GM21825 (cell line): ENCODE measurements at regions not wholly inside any gene's neighbourhood (a gene's known extent, or its start where the extent isn't known, plus 50 kb on each side); places are given as distances from the start of the nearest gene placed in this dataset.
"Not testable (repeated sequence)": the region's sequence is repeated elsewhere in the genome, so short reads cannot be mapped to it uniquely, and the experiment has no call there.

Experiments
- ATAC-seq: cut with Tn5 transposase; IDR thresholded peaks from one replicate; pipeline ENCODE4 v1.9.1; 2021; ENCODE audit warnings: mild to moderate bottlenecking, moderate library complexity; ENCODE audit not compliant: unreplicated experiment

DNA sequence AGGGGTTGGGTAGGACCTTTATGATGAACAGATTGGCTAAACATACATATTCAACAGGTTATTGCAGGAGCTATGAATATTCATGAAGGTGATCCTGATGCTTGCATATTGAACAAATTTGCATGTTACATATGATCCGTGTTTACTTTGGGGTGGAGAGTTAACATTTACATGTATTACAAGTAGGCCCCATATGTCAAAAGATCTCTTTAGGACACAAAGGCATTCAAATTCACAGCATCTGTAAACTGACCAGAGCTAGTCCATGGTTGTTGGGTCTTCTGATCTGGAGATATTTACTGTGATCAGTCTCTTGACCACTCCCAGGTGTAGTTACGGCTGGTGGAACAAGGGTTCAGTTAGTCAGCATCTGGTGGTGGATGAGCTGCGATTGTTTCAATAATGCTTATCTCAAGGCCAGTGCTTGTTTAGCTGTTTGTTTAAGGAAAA lies 80.4 kb downstream of the PMAIP1 start:
- no peak for ATAC-seq

DNA sequence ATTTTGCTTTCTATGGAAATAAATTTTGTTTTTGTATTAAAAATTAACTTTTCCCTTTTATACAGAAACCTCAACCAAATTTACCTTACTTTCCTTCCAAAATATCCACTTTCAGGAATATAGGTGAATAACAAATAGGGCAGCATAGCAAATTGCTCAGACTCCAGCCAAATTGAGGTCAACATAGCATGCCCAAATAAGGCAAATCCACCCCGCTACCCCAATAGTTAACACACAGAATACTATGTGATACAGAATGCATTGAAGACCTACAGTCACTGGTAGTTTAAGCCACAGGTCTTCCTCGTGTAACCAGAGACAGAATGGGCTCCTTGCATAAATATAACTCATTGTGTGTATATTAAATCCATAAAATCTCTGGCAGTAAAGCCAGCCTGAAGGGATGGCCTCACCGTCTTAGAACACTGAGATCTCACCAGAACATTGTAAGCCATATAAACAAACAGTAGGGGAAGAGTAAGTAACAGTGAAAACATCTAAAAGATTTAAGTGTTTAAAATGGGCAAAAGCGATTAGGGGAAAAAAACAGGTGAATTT lies 72.2 kb downstream of the PMAIP1 start:
- ATAC-seq, result no peak

DNA sequence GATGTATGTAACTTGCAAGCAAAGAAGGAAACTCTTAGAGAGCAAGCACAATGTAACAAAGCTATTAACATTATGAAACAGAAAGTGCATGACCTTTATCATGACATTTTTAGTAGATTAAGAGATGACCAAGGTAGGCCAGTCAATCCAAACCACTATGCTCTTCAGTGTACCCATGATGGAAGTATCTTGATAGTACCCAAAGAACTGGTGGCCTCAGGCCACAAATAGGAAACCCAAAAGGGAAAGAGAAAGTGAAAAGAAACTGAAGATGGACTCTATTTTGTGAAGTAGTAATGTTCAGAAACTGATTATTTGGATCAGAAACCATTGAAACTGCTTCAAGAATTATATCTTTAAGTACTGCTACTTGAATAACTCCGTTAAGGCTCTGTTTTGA lies 71.3 kb downstream of the PMAIP1 start:
- ATAC-seq, result peak; percentile 50

DNA sequence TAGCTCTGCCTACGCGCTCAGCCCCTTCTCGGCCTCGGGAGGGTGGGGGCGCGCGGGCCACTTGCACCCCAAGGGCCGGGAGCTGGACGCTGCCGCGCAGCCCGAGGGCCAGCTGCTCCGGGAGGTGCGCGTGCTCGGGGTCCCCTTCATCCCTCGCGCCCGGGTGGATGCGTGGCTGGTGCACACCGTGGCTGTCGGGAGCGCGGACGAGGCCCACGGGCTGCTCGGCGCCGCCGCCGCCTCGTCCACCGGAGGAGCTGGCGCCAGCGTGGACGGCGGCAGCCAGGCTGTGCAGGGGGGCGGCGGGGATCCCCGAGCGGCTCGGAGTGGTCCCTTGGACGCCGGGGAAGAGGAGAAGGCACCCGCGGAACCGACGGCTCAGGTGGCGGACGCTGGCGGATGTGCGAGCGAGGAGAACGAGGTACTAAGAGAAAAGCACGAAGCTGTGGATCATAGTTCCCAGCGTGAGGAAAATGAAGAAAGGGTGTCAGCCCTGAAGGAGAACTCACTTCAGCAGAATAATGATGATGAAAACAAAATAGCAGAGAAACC lies 69.8 kb downstream of the PMAIP1 start:
- not testable (repeated sequence) for ATAC-seq

DNA sequence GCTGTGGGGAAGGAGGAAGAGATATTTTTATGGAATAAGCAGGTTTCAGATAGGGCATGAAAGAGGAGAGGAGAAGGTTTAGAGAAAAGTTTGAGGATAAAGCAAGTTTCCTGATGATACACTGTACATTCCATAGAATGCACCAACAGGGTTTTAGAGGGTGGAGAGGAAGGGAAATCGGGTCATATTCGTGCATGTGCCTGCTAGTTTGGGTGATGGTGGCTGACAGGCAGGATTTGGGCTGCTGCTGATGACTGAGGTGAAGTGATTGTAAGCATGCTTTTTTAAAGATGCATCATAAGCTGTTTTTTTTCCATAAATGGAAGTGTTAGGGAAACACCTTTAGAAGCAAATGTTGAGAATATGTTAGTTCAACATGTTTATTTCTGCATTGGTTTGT lies 68.8 kb downstream of the PMAIP1 start:
- ATAC-seq, result no peak

- no peak for ATAC-seq
Measured at GRCh38 chr18:59967878-59968277, 68.1 kb downstream of the PMAIP1 start.

GRCh38 chr18:59966913-59967312 lies 67.1 kb downstream of the PMAIP1 start:
- ATAC-seq, result no peak

DNA sequence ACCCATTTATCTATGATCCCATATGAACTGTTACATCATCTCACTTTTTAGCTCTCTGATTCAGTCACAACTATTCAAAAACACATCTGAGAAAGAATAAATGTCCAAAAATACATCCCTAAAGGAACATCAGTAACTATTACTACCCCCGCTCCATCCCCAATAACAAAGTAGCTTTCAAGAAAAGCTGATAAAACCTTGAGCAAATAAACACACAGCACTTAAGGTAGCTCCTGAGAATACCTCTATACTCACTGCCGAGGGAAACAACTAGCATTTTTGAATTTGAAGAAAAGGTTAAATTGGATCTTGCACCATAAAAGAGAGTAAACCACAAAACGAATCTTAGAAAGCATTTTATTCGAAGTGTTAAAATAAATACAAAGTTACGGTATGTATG lies 63.4 kb downstream of the PMAIP1 start:
- ATAC-seq, result no peak

DNA sequence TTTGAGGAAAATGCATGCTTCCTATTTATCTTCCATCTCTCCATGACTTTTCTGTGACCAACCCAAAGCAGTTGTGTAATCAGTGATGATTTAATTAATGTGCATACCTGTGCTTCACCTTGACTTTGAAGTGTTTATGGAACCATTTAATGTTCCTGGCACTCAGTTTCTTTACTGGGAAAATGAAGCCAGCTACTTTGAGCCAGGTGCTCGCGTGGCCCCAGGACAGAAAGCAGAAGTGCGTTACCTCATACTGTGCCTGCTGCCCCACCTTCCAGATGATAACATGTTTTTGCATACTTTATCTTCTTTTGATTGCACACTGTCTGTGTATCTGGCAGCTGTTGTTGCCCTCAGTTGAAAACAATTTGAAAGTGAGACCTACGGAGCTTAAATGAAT lies 61.3 kb downstream of the PMAIP1 start:
- peak; percentile 73 for ATAC-seq

- ATAC-seq, result no peak
Measured at GRCh38 chr18:59960272-59960671, 60.5 kb downstream of the PMAIP1 start.

GRCh38 chr18:59959606-59960005 lies 59.8 kb downstream of the PMAIP1 start:
- no peak for ATAC-seq

GRCh38 chr18:59959073-59959472 lies 59.3 kb downstream of the PMAIP1 start:
- no peak for ATAC-seq

GRCh38 chr18:59957957-59958356 lies 58.2 kb downstream of the PMAIP1 start:
- ATAC-seq, result peak; percentile 55

DNA sequence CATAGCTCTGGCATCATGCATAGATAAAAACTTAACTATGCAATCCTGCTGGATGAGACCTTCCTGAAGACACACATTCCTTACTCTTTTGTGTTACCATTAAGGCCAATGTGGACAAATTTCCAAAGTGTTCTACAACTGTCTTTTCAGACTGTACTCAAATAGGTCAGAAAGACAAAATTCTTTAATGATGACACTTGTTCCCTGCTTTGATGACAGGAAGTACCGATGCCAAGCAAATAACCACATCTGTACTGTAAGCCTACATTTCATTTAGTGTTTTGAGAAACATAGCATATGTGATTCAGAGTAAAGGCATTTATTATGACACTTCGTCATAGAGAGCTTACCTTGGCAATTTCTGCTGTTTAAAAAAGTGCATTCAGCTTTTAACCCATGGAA lies 55.0 kb downstream of the PMAIP1 start:
- ATAC-seq, result no peak

GRCh38 chr18:59954241-59954640 lies 54.4 kb downstream of the PMAIP1 start:
- ATAC-seq, result no peak
